Heart right ventricle (tissue), 16 donors: ENCODE measurements at regions not wholly inside any gene's neighbourhood (a gene's known extent, or its start where the extent isn't known, plus 50 kb on each side); places are given as distances from the start of the nearest gene placed in this dataset.

Experiments used
- ATAC-seq, 8 donors: fragments of 200-7000 bp; cut with Tn5 transposase; one replicate each; pipeline ENCODE4 v1.9.1; 2020; ENCODE audit warnings: mild to moderate bottlenecking in 8 of 8, moderate library complexity in 8 of 8, moderate number of reproducible peaks in 1 of 8
- DNase-seq, 2 donors: peaks; one replicate each; pipeline ENCODE4 v3.0.0-alpha.2; 2020
- H3K27ac ChIP-seq, 10 donors: fragments of 200-600 bp; sonication (generic) in 2 of 10; one replicate each; pipeline versions ENCODE4 v1.5.0 to v1.8.0; 2020 to 2022; ENCODE audit warnings: mild to moderate bottlenecking in 3 of 10
- H3K27me3 ChIP-seq, 7 donors: fragments of 200-600 bp; one replicate each; pipeline ENCODE4 v1.8.0; 2021 to 2022; ENCODE audit warnings: mild to moderate bottlenecking in 2 of 7
- H3K36me3 ChIP-seq, 9 donors: fragments of 200-600 bp; sonication (generic) in 1 of 9; one replicate each; pipeline versions ENCODE4 v1.5.0 to v1.8.0; 2020 to 2022; ENCODE audit warnings: mild to moderate bottlenecking in 2 of 9
- H3K4me1 ChIP-seq, 9 donors: fragments of 200-600 bp; sonication (generic) in 1 of 9; one replicate each; pipeline versions ENCODE4 v1.5.0 to v1.8.0; 2020 to 2022; ENCODE audit warnings: mild to moderate bottlenecking in 4 of 9
- H3K4me3 ChIP-seq, 10 donors: fragments of 200-600 bp; sonication (generic) in 2 of 10; one replicate each; pipeline versions ENCODE4 v1.5.0 to v1.8.0; 2020 to 2022; ENCODE audit warnings: mild to moderate bottlenecking in 7 of 10, moderate library complexity in 2 of 10
- H3K9me3 ChIP-seq, 11 donors: fragments of 200-600 bp in 10 of 11; sonication (generic) in 2 of 11; one replicate each; pipeline versions ENCODE4 v1.5.0 to v1.8.0; 2013 to 2022; ENCODE audit warnings: mild to moderate bottlenecking in 2 of 11, control low read depth in 1 of 11, moderate library complexity in 1 of 11
- WGBS, 2 donors: extraction: QIAGEN DNeasy Blood & Tissue Kit; methylation state at CpG; one replicate each; pipeline ENCODE4 v1.1.7; 2013; ENCODE audit warnings: inconsistent platforms in 1 of 2; 5-methylcytosine and 5-hydroxymethylcytosine counted together
- intact Hi-C, 10 donors: fragments of 100-400 bp; cut with DNase I; formaldehyde crosslinking; loops; one replicate each; pipeline versions ENCODE4 v1.11.1 to v1.14.2; 2022
- TF ChIP-seq, protein P1 (sequence below), 9 donors: fragments of 200-600 bp; sonication (generic) in 2 of 9; IDR thresholded peaks; one replicate each; pipeline versions ENCODE4 v1.5.0 to v1.8.0; 2021 to 2022; ENCODE audit warnings: antibody characterized with exemption in 9 of 9, mild to moderate bottlenecking in 5 of 9, moderate library complexity in 1 of 9
- donor health status: Arrhythmogenic right ventricular cardiomyopathy.
- donor health status: ischemic (EF 13 %, LVEDD 7.1; RV severe dilation, severe dysfunction).
- donor health status: healthy with polysubstance abuse.
- donor health status: DM: no; HTN: yes; CAD: no.
- donor health status: DM: no; HTN: no; CAD: no.
- donor health status: ischemic (EF 25% LVEDD 6.9; RV normal size, moderate dysfunction).
- donor health status: ischemic (EF 25% LVEDD 5.7; RV mildly dilated, moderate dysfunction).
- donor health status: healthy.
- donor health status: DM: yes; HTN: yes; CAD: no.
- donor health status: Ischemic cardiomyopathy.
- donor health status: ischemic (EF 35%, LVEDD 5.7; RV mildly dilated, moderate dysfunction).
- donor health status: nonischemic (EF 11% LVEDD 7.7; RV severe dilation, severe dysfunction).
- donor health status: DM: yes; HTN: yes; CAD: no.
- donor health status: PGD.
- donor health status: ischemic (EF 29% LVEDD 5.4; RV normal size, mild dysfunction).
- donor health status: nonischemic (EF 23%, LVEDD 6.1; RV moderate dilation, normal function).

DNA sequence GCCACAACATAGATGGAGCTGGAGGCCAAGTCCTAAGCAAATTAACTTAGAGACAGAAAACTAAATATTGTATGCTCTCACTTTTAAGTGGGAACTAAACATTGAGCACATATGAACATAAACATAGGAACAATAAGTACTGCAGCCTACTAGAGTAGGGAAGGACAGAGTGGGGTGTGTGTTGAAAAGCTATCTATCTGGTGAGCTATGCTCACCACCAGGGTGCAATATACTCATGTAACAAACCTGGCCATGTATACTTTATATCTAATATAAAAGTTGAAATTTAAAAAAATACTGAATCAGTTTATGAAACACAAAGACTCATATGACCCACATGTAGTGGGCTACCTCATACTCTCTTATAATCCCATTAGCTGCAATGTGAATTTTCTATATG, 1305.0 kb downstream of the LRFN5 start:
- Histone ChIP-seq H3K27me3 (no peaks in the 10 kb centered on the region), H3K36me3 (no peaks in the 10 kb centered on the region), H3K4me1 (no peaks in the 10 kb centered on the region), H3K9me3 (peaks cover 0 to 6% (median 0%) of the 10 kb centered on the region in 11 donors), H3K27ac (no peak overlapping the region), H3K4me3 (no peak overlapping the region)
- no peak for DNase-seq
- ATAC-seq: no peak
- intact Hi-C loops: no loop called here
- TF ChIP-seq, protein P1, sequence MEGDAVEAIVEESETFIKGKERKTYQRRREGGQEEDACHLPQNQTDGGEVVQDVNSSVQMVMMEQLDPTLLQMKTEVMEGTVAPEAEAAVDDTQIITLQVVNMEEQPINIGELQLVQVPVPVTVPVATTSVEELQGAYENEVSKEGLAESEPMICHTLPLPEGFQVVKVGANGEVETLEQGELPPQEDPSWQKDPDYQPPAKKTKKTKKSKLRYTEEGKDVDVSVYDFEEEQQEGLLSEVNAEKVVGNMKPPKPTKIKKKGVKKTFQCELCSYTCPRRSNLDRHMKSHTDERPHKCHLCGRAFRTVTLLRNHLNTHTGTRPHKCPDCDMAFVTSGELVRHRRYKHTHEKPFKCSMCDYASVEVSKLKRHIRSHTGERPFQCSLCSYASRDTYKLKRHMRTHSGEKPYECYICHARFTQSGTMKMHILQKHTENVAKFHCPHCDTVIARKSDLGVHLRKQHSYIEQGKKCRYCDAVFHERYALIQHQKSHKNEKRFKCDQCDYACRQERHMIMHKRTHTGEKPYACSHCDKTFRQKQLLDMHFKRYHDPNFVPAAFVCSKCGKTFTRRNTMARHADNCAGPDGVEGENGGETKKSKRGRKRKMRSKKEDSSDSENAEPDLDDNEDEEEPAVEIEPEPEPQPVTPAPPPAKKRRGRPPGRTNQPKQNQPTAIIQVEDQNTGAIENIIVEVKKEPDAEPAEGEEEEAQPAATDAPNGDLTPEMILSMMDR (IDR thresholded peaks at IDR 0.05): no peak

DNA sequence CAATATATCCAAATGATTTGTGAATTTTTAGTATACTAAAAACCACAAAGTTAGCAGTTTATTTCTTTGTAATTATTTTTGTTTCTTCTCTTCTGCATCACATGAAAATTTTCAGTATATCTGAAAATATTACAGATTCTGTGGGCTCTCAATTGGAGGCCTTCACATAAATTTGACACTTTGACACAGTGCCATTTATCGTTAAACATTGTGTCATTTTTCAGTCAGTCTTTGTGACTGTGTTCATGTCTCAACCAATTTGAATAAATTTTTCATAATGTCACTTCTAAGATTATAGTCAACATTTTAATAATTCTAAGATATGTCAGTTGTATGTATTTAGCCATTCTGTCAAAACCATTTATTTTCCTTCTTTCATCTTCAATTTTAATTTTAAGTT, 1303.0 kb downstream of the LRFN5 start:
- H3K9me3 ChIP-seq: peaks cover 0 to 6% (median 0%) of the 10 kb centered on the region in 11 donors
- H3K36me3 ChIP-seq: no peaks in the 10 kb centered on the region
- H3K27me3 ChIP-seq: no peaks in the 10 kb centered on the region
- intact Hi-C loops: no loop called here
- no peak overlapping the region for H3K4me3 ChIP-seq
- no peak for DNase-seq
- TF ChIP-seq, protein P1 (IDR thresholded peaks at IDR 0.05): no peak
- 85 to 95% methylated on average over 1 of the region's 1 CpG for WGBS, 2 donors
- no peak for ATAC-seq
- no peaks in the 10 kb centered on the region for H3K4me1 ChIP-seq
- no peak overlapping the region for H3K27ac ChIP-seq

DNA sequence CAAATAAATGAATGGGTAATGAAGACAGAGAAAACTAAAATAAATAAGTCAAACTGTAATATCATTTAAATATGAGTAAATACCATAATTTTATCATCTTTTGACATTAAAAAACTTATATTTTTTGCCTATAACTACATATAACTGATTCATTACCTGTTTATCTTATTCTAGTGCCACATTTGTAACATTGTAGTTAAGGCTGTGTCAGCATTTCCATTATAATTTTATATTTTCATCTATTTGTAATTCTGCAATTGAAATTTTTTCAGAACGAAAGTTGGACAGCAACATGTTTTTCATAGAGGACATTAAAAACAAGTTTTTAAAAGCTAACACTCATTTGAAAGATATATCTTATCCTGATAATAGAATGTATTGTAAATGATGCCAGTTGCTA, 1286.5 kb downstream of the LRFN5 start:
- ATAC-seq: no peak
- intact Hi-C loops: no loop called here
- WGBS, 2 donors: 3 to 60% methylated on average over 1 of the region's 1 CpG
- Histone ChIP-seq H3K4me1 (no peaks in the 10 kb centered on the region), H3K27ac (no peak overlapping the region), H3K36me3 (no peaks in the 10 kb centered on the region), H3K27me3 (no peaks in the 10 kb centered on the region), H3K4me3 (no peak overlapping the region), H3K9me3 (peaks cover 0 to 13% (median 0%) of the 10 kb centered on the region in 11 donors)
- DNase-seq: no peak
- TF ChIP-seq, protein P1 (IDR thresholded peaks at IDR 0.05): no peak

DNA sequence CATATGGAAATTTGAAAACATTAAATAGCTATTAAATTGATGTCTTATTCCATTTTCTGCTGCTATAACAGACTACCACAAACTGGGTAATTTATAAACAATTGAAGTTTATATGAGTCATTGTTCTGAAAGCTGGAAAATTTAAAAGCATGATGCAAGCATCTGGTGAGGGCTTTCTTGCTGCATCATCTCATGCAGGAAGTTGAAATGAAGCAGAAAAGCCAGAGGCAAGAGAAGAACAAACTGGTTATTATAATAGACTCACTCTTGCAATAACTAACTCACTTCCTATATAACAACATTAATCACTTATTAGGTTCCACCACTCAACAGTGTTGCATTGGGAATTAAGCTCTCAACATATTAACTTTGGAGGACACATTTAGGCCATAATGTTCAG, 1277.4 kb downstream of the LRFN5 start:
- no peak for ATAC-seq
- no peak for DNase-seq
- H3K27me3 ChIP-seq: no peaks in the 10 kb centered on the region
- H3K4me3 ChIP-seq: no peak overlapping the region
- intact Hi-C loops: no loop called here
- H3K4me1 ChIP-seq: no peaks in the 10 kb centered on the region
- peaks cover 0 to 20% (median 0%) of the 10 kb centered on the region in 11 donors for H3K9me3 ChIP-seq
- no peak overlapping the region for H3K27ac ChIP-seq
- no peaks in the 10 kb centered on the region for H3K36me3 ChIP-seq
- TF ChIP-seq, protein P1 (IDR thresholded peaks at IDR 0.05): no peak

DNA sequence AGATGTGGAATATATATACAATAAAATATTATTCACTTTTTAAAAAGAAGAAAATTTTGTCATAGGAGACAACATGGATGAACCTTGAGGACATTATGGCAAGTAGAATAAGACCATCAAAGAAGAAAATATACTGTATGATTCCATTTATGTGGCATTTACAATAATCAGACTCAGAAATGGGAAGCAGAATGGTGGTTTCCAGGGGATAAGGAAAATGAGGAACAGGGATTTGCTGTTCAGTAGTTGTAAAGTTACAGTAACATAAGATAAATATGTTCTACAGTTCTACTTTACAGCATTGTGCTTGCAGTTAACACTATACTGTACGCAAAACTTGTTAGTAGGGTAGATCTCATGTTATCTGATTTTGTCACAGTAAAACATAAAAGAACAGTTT, 1271.0 kb downstream of the LRFN5 start:
- Histone ChIP-seq H3K4me3 (no peak overlapping the region), H3K36me3 (no peaks in the 10 kb centered on the region), H3K9me3 (no peaks in the 10 kb centered on the region), H3K27ac (no peak overlapping the region), H3K4me1 (no peaks in the 10 kb centered on the region), H3K27me3 (no peaks in the 10 kb centered on the region)
- TF ChIP-seq, protein P1 (IDR thresholded peaks at IDR 0.05): no peak
- no peak for DNase-seq
- 94 to 98% methylated on average over 1 of the region's 1 CpG for WGBS, 2 donors
- ATAC-seq: no peak
- intact Hi-C loops: no loop called here
